Activated CD8-positive, alpha-beta T cell treated with anti-CD3 and anti-CD28 coated beads for 36 hours (primary cell): ENCODE measurements at regions not wholly inside any gene's neighbourhood (a gene's known extent, or its start where the extent isn't known, plus 50 kb on each side); places are given as distances from the start of the nearest gene placed in this dataset.

Experiments
- ATAC-seq: fragments of 200-7000 bp; cut with Tn5 transposase; one replicate; pipeline ENCODE4 v1.10.0; 2021; ENCODE audit warnings: mild to moderate bottlenecking, moderate library complexity
- CTCF ChIA-PET: fragments of 350-600 bp; sonication (Branson Sonifier 250); formaldehyde crosslinking; loops from one replicate; lab custom pipeline; 2021; ENCODE audit warnings: antibody characterized with exemption; lab: Charles Lee
- POLR2A ChIA-PET: fragments of 350-600 bp; sonication (Branson Sonifier 250); formaldehyde crosslinking; loops from one replicate; lab custom pipeline; 2021; ENCODE audit warnings: antibody characterized with exemption; lab: Charles Lee
- DNase-seq: peaks from one replicate; pipeline ENCODE4 v3.0.0-alpha.2; 2020
- H3K27ac Mint-ChIP-seq: one replicate; pipeline ENCODE4 v1.8.0; 2021; ENCODE audit warnings: mild to moderate bottlenecking, mixed read lengths
- H3K27me3 Mint-ChIP-seq: one replicate; pipeline ENCODE4 v1.8.0; 2021; ENCODE audit warnings: mixed read lengths
- H3K36me3 Mint-ChIP-seq: one replicate; pipeline ENCODE4 v1.8.0; 2021; ENCODE audit warnings: low read depth, mixed read lengths
- H3K4me1 Mint-ChIP-seq: one replicate; pipeline ENCODE4 v1.8.0; 2021; ENCODE audit warnings: low read depth, mixed read lengths
- H3K4me3 Mint-ChIP-seq: one replicate; pipeline ENCODE4 v1.8.0; 2021; ENCODE audit warnings: mild to moderate bottlenecking, moderate library complexity, mixed read lengths
- H3K9me3 Mint-ChIP-seq: one replicate; pipeline ENCODE4 v1.8.0; 2021; ENCODE audit warnings: mixed read lengths
- CTCF ChIP-seq: fragments of 200-600 bp; IDR thresholded peaks from one replicate; pipeline ENCODE4 v1.8.0; 2022; ENCODE audit warnings: antibody characterized with exemption, mild to moderate bottlenecking
- intact Hi-C: fragments of 100-400 bp; cut with micrococcal nuclease; formaldehyde crosslinking; loops from one replicate; pipeline ENCODE4 v1.10.0; 2022

- Mint-ChIP-seq H3K4me3 (no peak overlapping the region), H3K9me3 (no peaks in the 10 kb centered on the region), H3K27ac (no peak overlapping the region), H3K4me1 (no peaks in the 10 kb centered on the region), H3K27me3 (peaks cover 11% of the 10 kb centered on the region), H3K36me3 (no peaks in the 10 kb centered on the region)
- POLR2A ChIA-PET: no interaction called here
- ATAC-seq (no peak), DNase-seq (no peak)
- CTCF ChIA-PET: no interaction called here
- no peak for TF ChIP-seq CTCF
- intact Hi-C loops: no loop called here
Measured at GRCh38 chr7:45366475-45366874, 207.7 kb upstream of the ADCY1 start.

GRCh38 chr7:45367026-45367425 is 207.1 kb upstream of the ADCY1 start:
- no peak for ATAC-seq
- H3K4me1 Mint-ChIP-seq: no peaks in the 10 kb centered on the region
- ChIA-PET POLR2A (no interaction called here), CTCF (no interaction called here)
- no peak overlapping the region for H3K4me3 Mint-ChIP-seq
- H3K9me3 Mint-ChIP-seq: no peaks in the 10 kb centered on the region
- no peaks in the 10 kb centered on the region for H3K36me3 Mint-ChIP-seq
- no peak for TF ChIP-seq CTCF
- no peak overlapping the region for H3K27ac Mint-ChIP-seq
- peaks cover 11% of the 10 kb centered on the region for H3K27me3 Mint-ChIP-seq
- DNase-seq: no peak
- intact Hi-C loops: no loop called here

- Mint-ChIP-seq H3K9me3 (no peaks in the 10 kb centered on the region), H3K4me3 (no peak overlapping the region), H3K4me1 (no peaks in the 10 kb centered on the region), H3K27me3 (peaks cover 9% of the 10 kb centered on the region), H3K36me3 (no peaks in the 10 kb centered on the region), H3K27ac (no peak overlapping the region)
- intact Hi-C loops: no loop called here
- ChIA-PET POLR2A (no interaction called here), CTCF (no interaction called here)
- ATAC-seq (no peak), DNase-seq (no peak)
- TF ChIP-seq CTCF: no peak
Measured at GRCh38 chr7:45368129-45368807, 205.9 kb upstream of the ADCY1 start.

GRCh38 chr7:45384499-45384898 is 189.7 kb upstream of the ADCY1 start:
- Mint-ChIP-seq H3K4me1 (no peaks in the 10 kb centered on the region), H3K27ac (no peak overlapping the region), H3K9me3 (no peaks in the 10 kb centered on the region), H3K36me3 (no peaks in the 10 kb centered on the region), H3K4me3 (no peak overlapping the region), H3K27me3 (peaks cover 3% of the 10 kb centered on the region)
- ATAC-seq: no peak
- CTCF ChIA-PET: no interaction called here
- TF ChIP-seq CTCF: no peak
- no peak for DNase-seq
- intact Hi-C loops: no loop called here
- POLR2A ChIA-PET: no interaction called here

GRCh38 chr7:45387837-45388236 is 186.3 kb upstream of the ADCY1 start:
- Mint-ChIP-seq H3K36me3 (no peaks in the 10 kb centered on the region), H3K4me3 (no peak overlapping the region), H3K4me1 (no peaks in the 10 kb centered on the region), H3K27me3 (peaks cover 3% of the 10 kb centered on the region), H3K9me3 (no peaks in the 10 kb centered on the region), H3K27ac (no peak overlapping the region)
- DNase-seq (no peak), ATAC-seq (no peak)
- ChIA-PET CTCF (no interaction called here), POLR2A (no interaction called here)
- intact Hi-C loops: no loop called here
- no peak for TF ChIP-seq CTCF
